HuH-7.5 (cell line): ENCODE measurements at regions not wholly inside any gene's neighbourhood (a gene's known extent, or its start where the extent isn't known, plus 50 kb on each side); places are given as distances from the start of the nearest gene placed in this dataset.

ENCODE experiments used
- DNase-seq: peaks from one replicate; pipeline ENCODE4 v3.0.0; 2011; ENCODE audit warnings: low spot score

GRCh38 chr6:119647309-119647708, 297.7 kb upstream of the MAN1A1 start:
- DNase-seq, result no peak

- DNase-seq, result no peak
Measured at GRCh38 chr6:119643876-119644275, 294.3 kb upstream of the MAN1A1 start.

DNA sequence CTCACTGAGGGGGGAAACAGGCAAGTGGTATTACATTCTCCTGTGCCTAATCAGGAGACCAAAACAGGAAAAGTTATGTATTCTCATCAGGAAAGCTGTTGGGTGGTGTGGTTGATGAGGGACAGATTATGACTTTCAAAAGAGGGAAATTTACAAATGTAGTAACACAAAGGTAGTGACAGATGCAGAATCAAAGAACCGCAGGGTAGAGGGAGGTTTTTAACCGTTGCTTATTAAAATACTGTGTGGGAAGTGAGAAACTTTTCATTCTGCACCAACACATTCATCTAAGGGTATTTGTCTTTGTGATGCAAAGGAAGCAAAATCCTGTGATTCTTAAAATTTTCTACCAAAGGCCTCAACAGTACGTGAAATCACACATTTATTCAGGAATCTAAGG, 288.2 kb upstream of the MAN1A1 start:
- DNase-seq, result no peak

GRCh38 chr6:119636060-119636459, 286.5 kb upstream of the MAN1A1 start:
- no peak for DNase-seq

GRCh38 chr6:119633461-119633860, 283.9 kb upstream of the MAN1A1 start:
- DNase-seq, result no peak

GRCh38 chr6:119630561-119631192, 281.1 kb upstream of the MAN1A1 start:
- no peak for DNase-seq

DNA sequence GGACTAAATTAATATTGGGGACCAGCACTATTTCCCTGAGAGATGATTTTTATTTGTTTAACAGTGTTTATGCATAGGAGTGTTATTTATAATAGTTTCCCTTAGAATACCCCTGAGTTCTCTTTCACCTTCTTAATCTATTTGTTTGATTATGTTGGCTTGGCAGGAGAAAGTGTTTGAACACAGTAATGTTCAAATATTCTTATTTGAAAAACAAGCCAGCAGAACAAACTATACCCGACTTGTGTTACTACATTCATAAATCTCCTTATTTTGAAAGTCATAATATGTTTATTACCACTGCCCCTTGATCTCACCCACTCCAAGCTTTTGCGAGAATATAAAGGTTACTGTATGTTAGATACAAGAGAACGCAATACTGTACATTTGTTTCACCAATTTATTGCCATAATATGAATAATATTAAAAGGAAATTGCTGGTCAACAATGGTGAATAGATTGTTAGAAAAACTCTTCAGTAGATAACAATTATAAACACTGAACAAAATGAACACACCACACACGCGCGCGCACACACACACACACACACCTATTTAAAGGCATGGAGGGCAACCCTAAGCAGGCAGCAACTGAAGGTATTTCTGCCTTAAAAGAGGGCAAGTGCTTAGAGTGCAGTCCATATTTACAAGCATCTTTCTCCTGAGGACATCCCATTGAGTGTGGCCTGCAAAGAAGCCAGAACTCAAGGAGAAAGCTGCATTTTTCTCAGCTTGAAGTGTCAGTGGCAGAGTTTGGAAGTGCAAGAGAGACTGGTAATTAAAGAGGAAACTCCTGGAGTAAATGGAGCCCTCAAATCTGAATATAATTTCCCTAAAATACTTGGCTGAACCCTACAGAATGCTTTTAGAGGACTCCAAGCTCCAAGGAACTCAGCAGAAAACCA, 279.4 kb upstream of the MAN1A1 start:
- no peak for DNase-seq

GRCh38 chr6:119627908-119628669, 278.5 kb upstream of the MAN1A1 start:
- DNase-seq, result no peak

- no peak for DNase-seq
Measured at GRCh38 chr6:119626884-119627619, 277.5 kb upstream of the MAN1A1 start.

GRCh38 chr6:119620846-119621555, 271.4 kb upstream of the MAN1A1 start:
- no peak for DNase-seq

- DNase-seq, result no peak
Measured at GRCh38 chr6:119614138-119614537, 264.6 kb upstream of the MAN1A1 start.

DNA sequence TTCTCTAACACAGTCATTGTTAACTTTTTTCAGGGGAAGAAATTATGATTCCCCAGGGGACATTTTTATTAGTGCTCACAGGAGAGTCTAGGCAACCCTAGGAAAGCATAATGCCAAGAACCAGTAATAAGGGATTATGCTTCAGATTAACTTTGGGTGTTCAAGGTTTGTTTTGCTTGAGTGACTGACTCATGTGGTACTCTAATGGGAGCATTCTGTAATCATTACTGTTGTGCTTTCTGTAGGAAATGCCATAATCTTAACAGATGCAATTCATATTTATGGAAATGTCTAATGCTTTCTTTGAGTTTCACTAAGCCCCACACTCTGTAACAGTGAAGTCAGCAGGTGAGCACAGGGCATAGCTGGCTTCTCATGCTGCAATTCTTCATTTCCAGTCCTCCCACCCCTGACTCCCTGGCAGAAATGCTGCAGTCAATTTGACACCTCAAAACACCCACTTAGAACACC, 263.4 kb upstream of the MAN1A1 start:
- no peak for DNase-seq

- DNase-seq, result no peak
Measured at GRCh38 chr6:119612176-119612891, 262.8 kb upstream of the MAN1A1 start.

DNA sequence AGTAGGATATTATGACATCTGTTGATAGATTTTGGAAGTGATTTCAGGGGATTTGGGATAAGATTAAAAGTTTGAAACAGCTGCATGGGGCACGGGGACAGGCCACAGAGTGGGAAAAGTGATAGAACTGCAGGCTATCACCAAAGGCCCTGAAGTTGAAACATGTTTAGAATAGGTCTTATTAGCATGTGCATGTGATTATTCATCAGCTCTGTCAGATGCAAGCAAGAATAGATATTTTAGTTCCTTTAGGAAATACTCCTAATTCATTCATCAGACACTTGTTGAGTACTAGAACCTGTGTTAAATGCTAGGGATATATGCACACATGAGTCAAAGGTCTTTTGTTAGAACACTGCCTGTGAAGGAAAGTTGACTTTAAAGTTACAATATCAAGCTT, 261.2 kb upstream of the MAN1A1 start:
- no peak for DNase-seq

DNA sequence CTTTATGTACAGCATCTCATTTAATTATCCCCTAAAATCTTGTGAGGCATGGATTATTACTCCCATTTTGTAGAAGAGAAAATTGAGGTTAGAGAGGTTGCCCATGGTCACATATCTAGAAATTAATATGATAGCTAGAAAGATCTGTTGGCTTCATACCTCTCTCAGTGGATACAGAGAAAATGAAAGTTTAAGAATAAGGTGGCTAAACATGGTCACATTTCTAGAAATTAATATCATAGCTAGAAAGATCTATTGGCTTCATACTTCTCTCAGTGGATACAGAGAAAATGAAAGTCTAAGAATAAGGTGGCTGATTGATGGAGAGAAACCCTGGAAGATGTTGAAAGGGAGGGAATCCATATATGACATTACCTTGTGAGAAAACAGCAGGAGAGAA, 260.7 kb upstream of the MAN1A1 start:
- no peak for DNase-seq

- DNase-seq, result no peak
Measured at GRCh38 chr6:119609865-119610264, 260.3 kb upstream of the MAN1A1 start.

GRCh38 chr6:119608994-119609393, 259.4 kb upstream of the MAN1A1 start:
- no peak for DNase-seq

- DNase-seq, result no peak
Measured at GRCh38 chr6:119604124-119604523, 254.6 kb upstream of the MAN1A1 start.

- no peak for DNase-seq
Measured at GRCh38 chr6:119603501-119603900, 253.9 kb upstream of the MAN1A1 start.
